K562 (cell line): ENCODE measurements at regions not wholly inside any gene's neighbourhood (a gene's known extent, or its start where the extent isn't known, plus 50 kb on each side); places are given as distances from the start of the nearest gene placed in this dataset.

Experiments
- ATAC-seq: fragments of 200-7000 bp; cut with Tn5 transposase; 3 replicates; pipeline ENCODE4 v1.9.1; 2020; ENCODE audit warnings: moderate library complexity
- BruUV-seq: library from RNA; stranded (reverse); fragments of 400-500 nt; replicated peaks from 2 replicates; lab custom pipeline; 2021; lab: Mats Ljungman, UMichigan
- CTCF ChIA-PET: fragments of 300-600 bp; formaldehyde crosslinking; extraction: SDS; loops from one replicate; lab custom pipeline; 2021; ENCODE audit warnings: low intra/inter-chr PET ratio; lab: Yijun Ruan, JAX
- POLR2A ChIA-PET: fragments of 300-600, 350-650 bp; sonication (Branson Sonifier 250); formaldehyde crosslinking; extraction: SDS; loops from one replicate; lab custom pipeline; 2021; ENCODE audit warnings: antibody characterized with exemption, inconsistent platforms; lab: Yijun Ruan, JAX
- DNase-seq, 4 experiments: peaks; one replicate each; pipeline versions ENCODE4 v3.0.0 to v3.0.0-alpha.2; 2011 to 2018; ENCODE audit warnings: low spot score in 3 of 4, mixed read lengths in 3 of 4; ENCODE audit errors: extremely low read depth in 1 of 4
- FAIRE-seq: peaks from 2 replicates; lab custom pipeline; 2011; peaks lifted over from hg19 to GRCh38; lab: Jason Lieb, UNC
- H2AFZ ChIP-seq: 2 replicates; pipeline ENCODE4 v1.6.0; 2011; ENCODE audit warnings: low read depth, low read length, control low read depth, inconsistent platforms
- H3K27ac ChIP-seq: fragments of 200-600 bp; 3 replicates; pipeline ENCODE4 v1.8.0; 2011; ENCODE audit warnings: low read depth, mild to moderate bottlenecking, control low read depth, inconsistent platforms, low read length, moderate library complexity, mixed read lengths; ENCODE audit errors: extremely low read depth
- H3K27me3 ChIP-seq, 2 experiments: fragments of 300-600 bp in 1 of 2; 2 replicates in 1 of 2; 3 replicates in 1 of 2; pipeline versions ENCODE4 v1.6.0 to v1.8.0; 2011; ENCODE audit warnings: inconsistent platforms in 2 of 2, low read length in 2 of 2, mild to moderate bottlenecking in 1 of 2, mixed read lengths in 1 of 2, moderate library complexity in 1 of 2; ENCODE audit not compliant: control insufficient read depth in 2 of 2, insufficient read depth in 2 of 2
- H3K36me3 ChIP-seq: fragments of 300-600 bp; 3 replicates; pipeline ENCODE4 v1.8.0; 2011; ENCODE audit warnings: mild to moderate bottlenecking, low read length, inconsistent platforms; ENCODE audit not compliant: control insufficient read depth, insufficient read depth
- H3K4me1 ChIP-seq, 2 experiments: fragments of 200-600 bp in 1 of 2; replicated peaks in 1 of 2; 2 replicates in 1 of 2; 3 replicates in 1 of 2; pipeline versions ENCODE4 v1.5.1 to v1.8.0; 2011; ENCODE audit warnings: inconsistent platforms in 2 of 2, low read length in 2 of 2, mild to moderate bottlenecking in 1 of 2, mixed read lengths in 1 of 2, moderate library complexity in 1 of 2; ENCODE audit not compliant: control insufficient read depth in 2 of 2, insufficient read depth in 2 of 2
- H3K4me2 ChIP-seq: 2 replicates; pipeline ENCODE4 v1.6.1; 2011; ENCODE audit warnings: low read length, control low read depth, inconsistent platforms, mixed read lengths; ENCODE audit not compliant: insufficient read depth
- H3K4me3 ChIP-seq: fragments of 200-600 bp; sonication (generic), shearing (Covaris generic); 2 replicates; pipeline ENCODE4 v1.5.1; 2016; ENCODE audit warnings: control low read depth, inconsistent platforms
- H3K79me2 ChIP-seq: fragments of 200-600 bp; 3 replicates; pipeline ENCODE4 v1.8.0; 2011; ENCODE audit warnings: low read length, inconsistent platforms; ENCODE audit not compliant: control insufficient read depth, insufficient read depth
- H3K9ac ChIP-seq, 2 experiments: 2 replicates each; pipeline versions ENCODE4 v1.6.0 to v1.6.1; 2011; ENCODE audit warnings: low read depth in 2 of 2, low read length in 2 of 2, control low read depth in 1 of 2, inconsistent platforms in 1 of 2, mild to moderate bottlenecking in 1 of 2, mixed read lengths in 1 of 2; ENCODE audit not compliant: insufficient read depth in 1 of 2
- H3K9me1 ChIP-seq: one replicate; pipeline ENCODE4 v1.6.0; 2011; ENCODE audit warnings: inconsistent platforms, mild to moderate bottlenecking, low read length, moderate library complexity; ENCODE audit not compliant: control insufficient read depth, insufficient read depth
- H3K9me3 ChIP-seq: replicated peaks from 2 replicates; pipeline ENCODE4 v1.5.1; 2011; ENCODE audit warnings: low read depth, low read length, inconsistent platforms; ENCODE audit not compliant: control insufficient read depth, insufficient read depth
- H4K20me1 ChIP-seq: replicated peaks from 2 replicates; pipeline ENCODE4 v1.6.1; 2011; ENCODE audit warnings: low read length, inconsistent platforms, mixed read lengths; ENCODE audit not compliant: control insufficient read depth, insufficient read depth
- ADNP ChIP-seq: fragments of 200-800 bp; sonication (Bioruptor generic); IDR thresholded peaks from 2 replicates; pipeline ENCODE4 v1.6.1; 2016; ENCODE audit warnings: missing genetic modification characterization, missing compliant biosample characterization
- ARID1B ChIP-seq: fragments of 450-650 bp; IDR thresholded peaks from 2 replicates; pipeline ENCODE4 v1.6.1; 2016; ENCODE audit warnings: antibody characterized with exemption, mild to moderate bottlenecking, inconsistent platforms
- ATF3 ChIP-seq, 2 experiments: fragments of 450-650 bp in 1 of 2; sonication (generic) in 1 of 2; formaldehyde crosslinking in 1 of 2; IDR thresholded peaks in 1 of 2; conservative IDR thresholded peaks in 1 of 2; 2 replicates each; pipeline versions ENCODE4 v1.6.1 to v1.8.1; 2016 to 2023; ENCODE audit warnings: mild to moderate bottlenecking in 2 of 2, moderate library complexity in 2 of 2, inconsistent platforms in 1 of 2, missing genetic modification reagents in 1 of 2
- BHLHE40 ChIP-seq: IDR thresholded peaks from 2 replicates; pipeline ENCODE4 v1.6.1; 2011; ENCODE audit warnings: low read length, improper control_type of control experiment
- FOSL1 ChIP-seq: fragments of 200-800 bp; sonication (Bioruptor generic); conservative IDR thresholded peaks from 2 replicates; pipeline ENCODE4 v1.6.1; 2016; ENCODE audit warnings: missing genetic modification characterization, missing compliant biosample characterization
- FOXM1 ChIP-seq, 2 experiments: fragments of 450-650 bp in 1 of 2; sonication (generic) in 1 of 2; formaldehyde crosslinking in 1 of 2; IDR thresholded peaks; 2 replicates each; pipeline versions ENCODE4 v1.6.1 to v1.9.0; 2017 to 2022; ENCODE audit warnings: low read depth in 2 of 2, mild to moderate bottlenecking in 2 of 2, missing genetic modification reagents in 1 of 2, moderate library complexity in 1 of 2
- FOXP1 ChIP-seq: sonication (generic); formaldehyde crosslinking; IDR thresholded peaks from 2 replicates; pipeline ENCODE4 v1.8.0; 2022; ENCODE audit warnings: mild to moderate bottlenecking, missing genetic modification reagents
- JUN ChIP-seq, 2 experiments: sonication (generic) in 1 of 2; formaldehyde crosslinking in 1 of 2; IDR thresholded peaks; 2 replicates each; pipeline versions ENCODE4 v1.6.1 to v1.8.0; 2012 to 2022; ENCODE audit warnings: borderline replicate concordance in 2 of 2, mild to moderate bottlenecking in 2 of 2, improper control_type of control experiment in 1 of 2, low read depth in 1 of 2, low read length in 1 of 2, missing genetic modification reagents in 1 of 2
- JUND ChIP-seq, 2 experiments: IDR thresholded peaks; 2 replicates in 1 of 2; 3 replicates in 1 of 2; pipeline ENCODE4 v1.6.1; 2011; ENCODE audit warnings: borderline replicate concordance in 2 of 2, low read depth in 2 of 2, low read length in 2 of 2, improper control_type of control experiment in 1 of 2, missing biosample characterization in 1 of 2, missing genetic modification characterization in 1 of 2, missing genetic modification reagents in 1 of 2
- KAT8 ChIP-seq: fragments of 450-650 bp; IDR thresholded peaks from 2 replicates; pipeline ENCODE4 v1.6.1; 2016; ENCODE audit warnings: low read depth, mild to moderate bottlenecking
- NFIC ChIP-seq: fragments of 450-650 bp; IDR thresholded peaks from 2 replicates; pipeline ENCODE4 v1.6.1; 2017; ENCODE audit warnings: mild to moderate bottlenecking, inconsistent platforms
- PATZ1 ChIP-seq: fragments of 250-450 bp; sonication (Bioruptor Pico); IDR thresholded peaks from 2 replicates; pipeline ENCODE4 v1.5.0; 2020; ENCODE audit warnings: mild to moderate bottlenecking, borderline replicate concordance
- ZKSCAN1 ChIP-seq: fragments of 150-350 bp; IDR thresholded peaks from 2 replicates; pipeline ENCODE4 v1.6.1; 2016; ENCODE audit warnings: low read depth, low read length
- WGBS: fragments of 100-300 bp; shearing (Covaris generic); methylation state at CpG from one replicate; pipeline ENCODE4 v1.1.6; 2016; ENCODE audit warnings: low coverage, mixed read lengths; ENCODE audit not compliant: insufficient coverage; ENCODE audit errors: missing lambda C conversion rate; 5-methylcytosine and 5-hydroxymethylcytosine counted together
- in situ Hi-C: fragments of 300-500 bp; cut with MboI; formaldehyde crosslinking; loops from 4 replicates; pipeline ENCODE4 v1.15.0; 2018; ENCODE audit warnings: inconsistent platforms, mixed read lengths
- intact Hi-C: fragments of 100-400 bp; cut with micrococcal nuclease; formaldehyde crosslinking; loops from 2 replicates; pipeline ENCODE4 v1.14.2; 2022

- TF ChIP-seq PATZ1 (CRISPR knock-in tag) (no peak), FOXM1 (IDR thresholded peaks at IDR 0.05; ENCODE audit: low read depth) (no peak), FOXM1 (CRISPR knock-in tag; IDR thresholded peaks at IDR 0.05; ENCODE audit: low read depth) (no peak)
Measured at GRCh38 chr14:103256406-103256805, 77.6 kb upstream of the EIF5 start (continued).

GRCh38 chr14:103257211-103257962, 76.7 kb upstream of the EIF5 start:
- H3K27me3 ChIP-seq, result no peaks in the 10 kb centered on the region; a peak in 1 of 5 replicates
- TF ChIP-seq BHLHE40 (no peak), KAT8 (no peak), ATF3 (IDR thresholded peaks at IDR 0.05) (peak; percentile 20; the same call in 1 of the 2 replicates), ATF3 (CRISPR knock-in tag; conservative IDR thresholded peaks at IDR 0.05) (no peak), FOXP1 (CRISPR knock-in tag) (no peak), ADNP (tag) (0 out of 2 replicates have a peak, but pooled peaks have one; percentile 37), JUN (IDR thresholded peaks at IDR 0.05; ENCODE audit: borderline replicate concordance, low read depth, low read length) (0 out of 2 replicates have a peak, but pooled peaks have one; percentile 14), JUN (CRISPR knock-in tag; IDR thresholded peaks at IDR 0.05; ENCODE audit: borderline replicate concordance) (no peak), ARID1B (0 out of 2 replicates have a peak, but pooled peaks have one; percentile 13), FOSL1 (tag) (peak; percentile 82), NFIC (peak; percentile 51), ZKSCAN1 (no peak), JUND (IDR thresholded peaks at IDR 0.05; ENCODE audit: borderline replicate concordance, low read depth, low read length) (peak; percentile 41; the same call in 1 of the 2 replicates), JUND (tag; IDR thresholded peaks at IDR 0.05; ENCODE audit: borderline replicate concordance, low read depth, low read length) (no peak)
- H2AFZ ChIP-seq, result no peak overlapping the region
- no peaks in the 10 kb centered on the region for H3K79me2 ChIP-seq
- 0 out of 5 replicates have a peak, but pooled peaks cover 0 to 3% of the 10 kb centered on the region in 2 experiments for H3K4me1 ChIP-seq
- in situ Hi-C loops (no loop called here), intact Hi-C loops (no loop called here)
- ATAC-seq (no peak), DNase-seq (no peak), FAIRE-seq (no peak)
- no peaks in the 10 kb centered on the region for H4K20me1 ChIP-seq
- H3K9ac ChIP-seq, result no peak overlapping the region
- no peak overlapping the region for H3K4me3 ChIP-seq
- no peak overlapping the region for H3K4me2 ChIP-seq
- CTCF ChIA-PET, result no interaction called here
- H3K9me1 ChIP-seq, result no peaks in the 10 kb centered on the region
- BruUV-seq, result no TSS peak
- POLR2A ChIA-PET, result no interaction called here
- 24% methylated on average over 4 of the region's 4 CpGs for WGBS
- H3K9me3 ChIP-seq, result no peaks in the 10 kb centered on the region
- H3K36me3 ChIP-seq, result no peaks in the 10 kb centered on the region
- H3K27ac ChIP-seq, result no peak overlapping the region
